Breast epithelium (tissue), 4 donors: ENCODE measurements at regions not wholly inside any gene's neighbourhood (a gene's known extent, or its start where the extent isn't known, plus 50 kb on each side); places are given as distances from the start of the nearest gene placed in this dataset.

ENCODE experiments used
- DNase-seq, 2 donors: peaks; one replicate each; pipeline ENCODE4 v3.0.0-alpha.2; 2019; ENCODE audit warnings: low spot score in 2 of 2
- H3K27ac ChIP-seq, 2 donors: fragments of 200-600 bp; sonication (generic) in 1 of 2; one replicate each; pipeline ENCODE4 v1.5.1; 2016 to 2019; ENCODE audit warnings: mild to moderate bottlenecking in 1 of 2
- H3K27me3 ChIP-seq, 2 donors: fragments of 200-600 bp; sonication (generic) in 1 of 2; one replicate each; pipeline versions ENCODE4 v1.5.1 to v1.6.0; 2017 to 2019; ENCODE audit warnings: control low read depth in 1 of 2, mild to moderate bottlenecking in 1 of 2
- H3K36me3 ChIP-seq: fragments of 200-600 bp; one replicate; pipeline ENCODE4 v1.5.1; 2019
- H3K4me1 ChIP-seq, 2 donors: fragments of 200-600 bp; sonication (generic); one replicate each; pipeline ENCODE4 v1.5.1; 2016 to 2019; ENCODE audit warnings: control low read depth in 1 of 2
- H3K4me3 ChIP-seq, 3 donors: fragments of 200-600 bp; sonication (generic); 1 replicate in 2 of 3; 2 replicates in 1 of 3; pipeline ENCODE4 v1.5.1; 2016 to 2019; ENCODE audit warnings: mild to moderate bottlenecking in 3 of 3, moderate library complexity in 2 of 3
- H3K9me3 ChIP-seq, 2 donors: fragments of 200-600 bp; sonication (generic) in 1 of 2; one replicate each; pipeline ENCODE4 v1.5.1; 2016 to 2019; ENCODE audit warnings: control low read depth in 1 of 2
- POLR2A ChIP-seq: fragments of 450-650 bp; IDR thresholded peaks from one replicate; pipeline ENCODE4 v1.6.1; 2016; ENCODE audit warnings: antibody characterized with exemption, mild to moderate bottlenecking, moderate library complexity
- POLR2AphosphoS5 ChIP-seq, 3 donors: sonication (generic); formaldehyde crosslinking; IDR thresholded peaks; one replicate each; pipeline ENCODE4 v1.6.1; 2017; ENCODE audit warnings: antibody characterized with exemption in 3 of 3
- intact Hi-C: fragments of 100-400 bp; cut with DNase I; formaldehyde crosslinking; loops from one replicate; pipeline ENCODE4 v1.15.1; 2023; ENCODE audit warnings: low total_unique reads
- TF ChIP-seq, protein P1 (sequence below), 3 donors: fragments of 450-650 bp; IDR thresholded peaks; one replicate each; pipeline ENCODE4 v1.5.1; 2016 to 2017; ENCODE audit warnings: antibody characterized with exemption in 3 of 3, mild to moderate bottlenecking in 3 of 3, moderate library complexity in 3 of 3

DNA sequence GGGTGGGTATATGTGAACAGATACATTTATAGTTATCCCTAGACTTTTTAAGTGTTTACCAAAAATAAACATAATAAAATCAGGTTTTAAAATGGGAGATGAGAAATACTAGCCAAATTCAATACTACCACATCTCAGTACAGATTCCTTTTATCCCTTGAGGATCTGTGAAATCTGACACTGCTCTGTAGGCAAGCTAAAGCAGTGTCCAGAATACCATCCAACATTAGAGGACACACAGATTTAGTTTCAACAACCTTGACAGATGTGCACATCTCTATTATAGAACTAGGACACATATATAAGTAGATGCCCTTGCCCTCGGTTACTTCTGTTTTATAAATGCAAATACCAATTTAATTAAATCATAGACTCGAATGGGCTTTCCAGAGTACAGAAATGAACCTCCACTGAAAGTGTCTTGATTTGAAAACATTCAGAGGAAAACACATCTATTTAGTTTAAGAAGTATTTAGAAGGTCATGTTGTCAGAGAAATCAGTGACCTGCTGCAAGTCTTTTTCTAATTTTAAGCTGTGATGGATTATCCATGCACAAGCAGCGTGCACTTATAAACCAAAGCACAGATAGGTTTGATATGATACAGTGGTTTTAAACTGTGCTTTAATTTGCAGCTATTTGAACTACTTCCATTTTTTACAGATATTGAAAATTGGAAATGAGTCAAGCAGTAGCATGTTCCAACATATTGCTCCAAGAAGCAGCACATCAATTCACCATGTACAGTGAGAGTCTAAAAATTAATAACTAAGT is 156.3 kb upstream of the EPHA7 start:
- Histone ChIP-seq H3K27ac (no peak overlapping the region), H3K4me3 (no peak overlapping the region), H3K27me3 (no peaks in the 10 kb centered on the region), H3K9me3 (no peaks in the 10 kb centered on the region), H3K36me3 (no peaks in the 10 kb centered on the region), H3K4me1 (no peaks in the 10 kb centered on the region)
- no peak for DNase-seq
- intact Hi-C loops: no loop called here
- TF ChIP-seq, protein P1, sequence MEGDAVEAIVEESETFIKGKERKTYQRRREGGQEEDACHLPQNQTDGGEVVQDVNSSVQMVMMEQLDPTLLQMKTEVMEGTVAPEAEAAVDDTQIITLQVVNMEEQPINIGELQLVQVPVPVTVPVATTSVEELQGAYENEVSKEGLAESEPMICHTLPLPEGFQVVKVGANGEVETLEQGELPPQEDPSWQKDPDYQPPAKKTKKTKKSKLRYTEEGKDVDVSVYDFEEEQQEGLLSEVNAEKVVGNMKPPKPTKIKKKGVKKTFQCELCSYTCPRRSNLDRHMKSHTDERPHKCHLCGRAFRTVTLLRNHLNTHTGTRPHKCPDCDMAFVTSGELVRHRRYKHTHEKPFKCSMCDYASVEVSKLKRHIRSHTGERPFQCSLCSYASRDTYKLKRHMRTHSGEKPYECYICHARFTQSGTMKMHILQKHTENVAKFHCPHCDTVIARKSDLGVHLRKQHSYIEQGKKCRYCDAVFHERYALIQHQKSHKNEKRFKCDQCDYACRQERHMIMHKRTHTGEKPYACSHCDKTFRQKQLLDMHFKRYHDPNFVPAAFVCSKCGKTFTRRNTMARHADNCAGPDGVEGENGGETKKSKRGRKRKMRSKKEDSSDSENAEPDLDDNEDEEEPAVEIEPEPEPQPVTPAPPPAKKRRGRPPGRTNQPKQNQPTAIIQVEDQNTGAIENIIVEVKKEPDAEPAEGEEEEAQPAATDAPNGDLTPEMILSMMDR (IDR thresholded peaks at IDR 0.05): no peak
- TF ChIP-seq POLR2AphosphoS5 (IDR thresholded peaks at IDR 0.05) (no peak), POLR2A (no peak)

DNA sequence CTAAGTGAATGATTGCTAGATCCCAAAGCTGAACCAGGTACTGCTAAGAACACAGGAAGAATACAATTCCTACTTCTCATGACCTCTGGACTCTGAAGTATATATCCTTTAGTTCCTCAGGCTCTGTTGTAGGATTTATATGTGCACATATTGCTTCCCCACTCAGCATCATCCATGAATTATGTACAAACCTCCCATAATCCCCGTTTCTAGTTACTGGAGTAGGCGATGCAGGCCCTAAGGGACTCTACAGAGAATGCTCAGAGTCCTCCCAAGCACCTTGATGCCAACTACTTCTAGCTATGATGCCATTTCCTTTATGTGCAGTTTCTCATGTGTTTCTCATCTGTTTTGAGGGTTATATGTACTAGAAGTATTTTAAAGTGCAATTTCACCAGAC is 154.9 kb upstream of the EPHA7 start:
- intact Hi-C loops: no loop called here
- Histone ChIP-seq H3K27ac (no peak overlapping the region), H3K4me1 (no peaks in the 10 kb centered on the region), H3K9me3 (no peaks in the 10 kb centered on the region), H3K36me3 (no peaks in the 10 kb centered on the region), H3K27me3 (no peaks in the 10 kb centered on the region), H3K4me3 (no peak overlapping the region)
- TF ChIP-seq, protein P1 (IDR thresholded peaks at IDR 0.05): no peak
- TF ChIP-seq POLR2AphosphoS5 (IDR thresholded peaks at IDR 0.05) (no peak), POLR2A (no peak)
- no peak for DNase-seq

DNA sequence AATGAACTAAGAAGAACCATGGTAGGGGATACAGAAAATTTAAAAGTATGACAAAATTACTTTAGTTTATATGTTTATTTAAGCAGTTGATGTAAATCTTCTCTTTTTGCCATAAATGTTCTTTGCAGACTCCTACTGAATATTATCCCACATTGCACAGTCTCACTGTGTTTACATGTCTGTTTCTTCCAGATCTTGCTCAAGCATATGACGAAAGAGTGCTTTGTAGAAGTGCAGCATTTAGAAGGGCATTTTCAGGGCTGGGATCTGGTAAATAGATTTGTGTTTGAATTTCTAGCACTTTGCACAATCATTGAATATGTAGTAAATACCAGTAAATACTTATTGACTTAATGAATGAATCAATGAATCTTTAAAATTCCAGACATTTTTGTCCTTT is 152.0 kb upstream of the EPHA7 start:
- no peaks in the 10 kb centered on the region for H3K4me1 ChIP-seq
- no peak for TF ChIP-seq POLR2A
- TF ChIP-seq, protein P1 (IDR thresholded peaks at IDR 0.05): no peak
- TF ChIP-seq POLR2AphosphoS5 (IDR thresholded peaks at IDR 0.05): no peak
- DNase-seq: no peak
- H3K9me3 ChIP-seq: no peaks in the 10 kb centered on the region
- no peak overlapping the region for H3K27ac ChIP-seq
- H3K36me3 ChIP-seq: no peaks in the 10 kb centered on the region
- no peaks in the 10 kb centered on the region for H3K27me3 ChIP-seq
- H3K4me3 ChIP-seq: no peak overlapping the region
- intact Hi-C loops: no loop called here

DNA sequence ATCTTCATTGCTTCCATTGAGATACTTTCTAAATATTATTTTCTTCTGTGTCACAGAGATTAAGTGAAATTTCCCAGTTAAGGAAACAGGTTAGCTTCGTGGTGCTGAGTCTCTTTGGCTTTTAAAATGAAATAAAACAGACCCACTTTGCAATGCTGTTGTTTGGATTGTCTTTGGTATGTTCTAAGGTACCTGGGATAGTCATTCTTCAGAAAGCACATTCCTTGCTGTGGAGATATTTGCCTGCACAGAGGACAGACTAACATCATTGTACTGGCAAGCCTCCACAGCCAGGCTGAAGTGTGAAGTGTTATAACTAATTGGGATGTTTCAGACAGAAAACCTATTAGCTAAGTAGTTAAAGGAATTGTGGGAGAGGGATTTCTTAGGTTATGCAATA is 148.8 kb upstream of the EPHA7 start:
- DNase-seq: no peak
- no peaks in the 10 kb centered on the region for H3K4me1 ChIP-seq
- intact Hi-C loops: no loop called here

DNA sequence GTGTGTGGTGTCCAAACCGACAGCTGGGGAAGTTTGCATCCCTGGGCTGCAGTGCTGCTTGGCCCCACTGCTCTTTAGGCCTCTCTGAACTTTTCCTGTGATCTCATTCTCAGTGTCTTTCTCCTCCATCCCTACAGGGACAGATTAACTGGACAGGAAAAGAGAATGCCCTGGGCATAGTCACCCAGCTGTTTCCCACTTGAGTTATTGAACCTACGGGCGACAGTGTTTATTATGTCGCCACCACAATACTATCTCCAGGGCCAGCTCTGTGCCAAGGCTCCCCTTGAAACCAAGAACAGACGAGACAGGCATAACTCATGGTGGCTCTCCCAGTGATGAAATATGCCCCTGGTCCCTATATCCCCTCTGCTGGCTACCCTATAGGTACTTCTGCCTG is 147.8 kb upstream of the EPHA7 start:
- H3K27ac ChIP-seq: no peak overlapping the region
- H3K9me3 ChIP-seq: no peaks in the 10 kb centered on the region
- no peak for DNase-seq
- no peak overlapping the region for H3K4me3 ChIP-seq
- H3K4me1 ChIP-seq: no peaks in the 10 kb centered on the region
- no peaks in the 10 kb centered on the region for H3K36me3 ChIP-seq
- H3K27me3 ChIP-seq: no peaks in the 10 kb centered on the region
- intact Hi-C loops: no loop called here
- TF ChIP-seq POLR2A (no peak), POLR2AphosphoS5 (IDR thresholded peaks at IDR 0.05) (no peak)
- TF ChIP-seq, protein P1 (IDR thresholded peaks at IDR 0.05): no peak

More for the DNA sequence above, 148.8 kb upstream of the EPHA7 start:
- Histone ChIP-seq H3K9me3 (no peaks in the 10 kb centered on the region), H3K4me3 (no peak overlapping the region), H3K36me3 (no peaks in the 10 kb centered on the region), H3K27ac (no peak overlapping the region), H3K27me3 (no peaks in the 10 kb centered on the region)
- TF ChIP-seq, protein P1 (IDR thresholded peaks at IDR 0.05): no peak
- no peak for TF ChIP-seq POLR2A
- TF ChIP-seq POLR2AphosphoS5 (IDR thresholded peaks at IDR 0.05): no peak
